ENCODE measurements at regions not wholly inside any gene's neighbourhood (a gene's known extent, or its start where the extent isn't known, plus 50 kb on each side); places are given as distances from the start of the nearest gene placed in this dataset.

DNA sequence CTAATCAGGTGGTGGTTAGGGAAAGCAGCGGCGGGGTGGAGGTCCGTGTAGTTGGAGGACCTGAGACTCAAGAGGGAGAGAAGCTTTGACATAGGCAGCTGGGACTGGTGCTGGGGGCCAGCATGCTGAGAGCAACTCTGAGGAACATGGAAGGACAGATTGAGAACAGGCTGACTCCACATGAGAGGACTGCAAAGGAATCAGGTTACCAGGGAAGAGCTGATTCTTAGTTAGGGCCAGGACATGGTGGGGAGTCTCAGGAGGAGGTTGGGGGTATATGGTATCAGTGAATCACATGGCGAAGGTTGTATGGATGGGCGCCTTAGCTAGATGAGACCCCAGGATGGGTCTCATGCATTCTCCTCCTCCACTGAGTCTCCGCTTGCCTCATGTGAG, 264.0 kb upstream of the BOD1L1 start:
- H3K27me3 ChIP-seq (ENCODE audit: control insufficient read depth, insufficient read depth, low read length) = no peaks in the 10 kb centered on the region
- H3K9me3 ChIP-seq (ENCODE audit: control insufficient read depth, insufficient read depth, low read length) = no peaks in the 10 kb centered on the region
- intact Hi-C loops (cut with micrococcal nuclease) = no loop called here
- Mint-ChIP-seq H3K4me3 (no peak overlapping the region), H3K36me3 (no peaks in the 10 kb centered on the region), H3K27ac (no peak overlapping the region), H3K4me1 (no peaks in the 10 kb centered on the region), H3K27me3 (ENCODE audit: low read depth in 2 of 2) (no peaks in the 10 kb centered on the region), H3K9me3 (peaks cover 0 to 4% of the 10 kb centered on the region in 2 donors)
- H3K27ac ChIP-seq (ENCODE audit: low read length) = no peak overlapping the region
- H3K36me3 ChIP-seq (ENCODE audit: control insufficient read depth, insufficient read depth, low read length) = no peaks in the 10 kb centered on the region
- TF ChIP-seq, protein P1, sequence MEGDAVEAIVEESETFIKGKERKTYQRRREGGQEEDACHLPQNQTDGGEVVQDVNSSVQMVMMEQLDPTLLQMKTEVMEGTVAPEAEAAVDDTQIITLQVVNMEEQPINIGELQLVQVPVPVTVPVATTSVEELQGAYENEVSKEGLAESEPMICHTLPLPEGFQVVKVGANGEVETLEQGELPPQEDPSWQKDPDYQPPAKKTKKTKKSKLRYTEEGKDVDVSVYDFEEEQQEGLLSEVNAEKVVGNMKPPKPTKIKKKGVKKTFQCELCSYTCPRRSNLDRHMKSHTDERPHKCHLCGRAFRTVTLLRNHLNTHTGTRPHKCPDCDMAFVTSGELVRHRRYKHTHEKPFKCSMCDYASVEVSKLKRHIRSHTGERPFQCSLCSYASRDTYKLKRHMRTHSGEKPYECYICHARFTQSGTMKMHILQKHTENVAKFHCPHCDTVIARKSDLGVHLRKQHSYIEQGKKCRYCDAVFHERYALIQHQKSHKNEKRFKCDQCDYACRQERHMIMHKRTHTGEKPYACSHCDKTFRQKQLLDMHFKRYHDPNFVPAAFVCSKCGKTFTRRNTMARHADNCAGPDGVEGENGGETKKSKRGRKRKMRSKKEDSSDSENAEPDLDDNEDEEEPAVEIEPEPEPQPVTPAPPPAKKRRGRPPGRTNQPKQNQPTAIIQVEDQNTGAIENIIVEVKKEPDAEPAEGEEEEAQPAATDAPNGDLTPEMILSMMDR (IDR thresholded peaks at IDR 0.05) = no peak
- WGBS (ENCODE audit: insufficient coverage) = 83% methylated on average over 6 of the region's 6 CpGs
- no peak overlapping the region for H3K4me3 ChIP-seq (ENCODE audit: low read length)
- ATAC-seq (no peak), DNase-seq (no peak)
- no peaks in the 10 kb centered on the region for H3K4me1 ChIP-seq (ENCODE audit: control insufficient read depth, insufficient read depth, low read length)

DNA sequence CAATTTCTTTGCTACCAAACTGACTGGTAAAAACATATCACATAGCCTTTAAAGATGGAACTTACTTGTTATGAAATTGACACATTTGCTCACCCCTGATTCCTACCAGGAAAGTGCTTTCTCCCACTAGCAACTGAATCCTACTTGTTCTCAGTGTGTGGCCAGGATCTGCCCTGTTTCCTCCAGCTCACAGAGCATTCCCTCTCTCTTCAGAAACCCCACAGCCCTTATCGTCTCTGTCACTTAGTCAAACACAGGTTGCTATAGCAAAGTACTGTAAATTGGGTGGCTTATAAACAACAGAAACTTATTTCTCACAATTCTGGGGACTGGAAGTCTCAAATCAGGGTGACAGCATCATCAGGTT, 265.2 kb upstream of the BOD1L1 start:
- H3K4me1 Mint-ChIP-seq = no peaks in the 10 kb centered on the region
- no peaks in the 10 kb centered on the region for H3K9me3 ChIP-seq (ENCODE audit: control insufficient read depth, insufficient read depth, low read length)
- no peak for DNase-seq
- no peaks in the 10 kb centered on the region for H3K27me3 ChIP-seq (ENCODE audit: control insufficient read depth, insufficient read depth, low read length)
- TF ChIP-seq, protein P1 (IDR thresholded peaks at IDR 0.05) = no peak
- H3K4me3 ChIP-seq (ENCODE audit: low read length) = no peak overlapping the region
- H3K27me3 Mint-ChIP-seq (ENCODE audit: low read depth in 2 of 2) = no peaks in the 10 kb centered on the region
- H3K9me3 Mint-ChIP-seq = peaks cover 0 to 4% of the 10 kb centered on the region in 2 donors
- H3K4me3 Mint-ChIP-seq = no peak overlapping the region
- no peak overlapping the region for H3K27ac ChIP-seq (ENCODE audit: low read length)
- no peaks in the 10 kb centered on the region for H3K36me3 ChIP-seq (ENCODE audit: control insufficient read depth, insufficient read depth, low read length)
- H3K36me3 Mint-ChIP-seq = no peaks in the 10 kb centered on the region
- intact Hi-C loops (cut with micrococcal nuclease) = no loop called here
- no peak overlapping the region for H3K27ac Mint-ChIP-seq
- no peak for ATAC-seq
- WGBS (ENCODE audit: insufficient coverage) = no CpG with 5 or more reads among the region's 1 CpG
- no peaks in the 10 kb centered on the region for H3K4me1 ChIP-seq (ENCODE audit: control insufficient read depth, insufficient read depth, low read length)

DNA sequence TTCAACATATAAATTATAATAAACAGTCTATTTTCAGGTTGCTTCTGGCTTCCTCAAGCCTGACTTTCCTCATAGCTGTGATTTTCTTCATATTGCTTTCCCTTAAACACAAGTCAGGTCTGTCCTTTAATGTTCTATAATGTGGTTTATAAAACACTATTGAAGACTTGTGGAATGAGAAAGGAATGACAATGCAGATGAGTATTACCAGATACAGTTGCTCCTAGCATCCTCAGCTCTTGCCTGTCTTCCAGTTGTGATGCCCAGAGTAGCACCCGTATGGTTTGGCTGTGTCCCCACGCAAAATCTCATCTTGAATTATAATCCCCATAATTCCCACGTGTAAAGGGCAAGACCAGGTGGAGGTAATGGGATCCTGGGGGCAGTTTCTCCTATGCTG, 265.7 kb upstream of the BOD1L1 start:
- ATAC-seq = no peak
- Mint-ChIP-seq H3K9me3 (peaks cover 0 to 6% of the 10 kb centered on the region in 2 donors), H3K4me1 (no peaks in the 10 kb centered on the region), H3K27me3 (ENCODE audit: low read depth in 2 of 2) (no peaks in the 10 kb centered on the region), H3K36me3 (no peaks in the 10 kb centered on the region), H3K4me3 (no peak overlapping the region), H3K27ac (no peak overlapping the region)
- Histone ChIP-seq H3K27ac (ENCODE audit: low read length) (no peak overlapping the region), H3K27me3 (ENCODE audit: control insufficient read depth, insufficient read depth, low read length) (no peaks in the 10 kb centered on the region), H3K9me3 (ENCODE audit: control insufficient read depth, insufficient read depth, low read length) (no peaks in the 10 kb centered on the region), H3K4me3 (ENCODE audit: low read length) (no peak overlapping the region), H3K36me3 (ENCODE audit: control insufficient read depth, insufficient read depth, low read length) (no peaks in the 10 kb centered on the region), H3K4me1 (ENCODE audit: control insufficient read depth, insufficient read depth, low read length) (no peaks in the 10 kb centered on the region)
- TF ChIP-seq, protein P1 (IDR thresholded peaks at IDR 0.05) = no peak
- no peak for DNase-seq
- intact Hi-C loops (cut with micrococcal nuclease) = no loop called here
- 90% methylated on average over 2 of the region's 3 CpGs for WGBS (ENCODE audit: insufficient coverage)

DNA sequence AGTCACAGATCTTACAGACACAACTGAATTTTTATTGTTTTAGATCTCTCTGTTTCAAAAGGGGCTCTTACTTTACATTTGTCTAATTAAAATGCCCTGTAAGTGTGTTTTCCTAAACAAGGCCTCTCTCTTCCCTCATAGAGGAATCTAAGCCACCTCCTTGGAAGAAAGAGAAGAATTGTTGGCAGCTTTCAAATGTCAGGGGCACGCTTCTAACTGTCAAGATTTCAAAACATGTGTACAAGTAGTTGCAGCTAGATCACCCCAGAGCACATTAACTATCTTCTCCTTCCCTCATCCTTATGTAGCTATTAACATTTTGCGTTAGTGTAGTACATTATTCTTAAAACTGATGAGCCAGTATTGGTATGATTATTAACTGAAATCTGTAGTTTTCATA, 266.5 kb upstream of the BOD1L1 start:
- Histone ChIP-seq H3K4me3 (ENCODE audit: low read length) (no peak overlapping the region), H3K27ac (ENCODE audit: low read length) (no peak overlapping the region), H3K9me3 (ENCODE audit: control insufficient read depth, insufficient read depth, low read length) (no peaks in the 10 kb centered on the region), H3K36me3 (ENCODE audit: control insufficient read depth, insufficient read depth, low read length) (no peaks in the 10 kb centered on the region), H3K27me3 (ENCODE audit: control insufficient read depth, insufficient read depth, low read length) (no peaks in the 10 kb centered on the region), H3K4me1 (ENCODE audit: control insufficient read depth, insufficient read depth, low read length) (no peaks in the 10 kb centered on the region)
- TF ChIP-seq, protein P1 (IDR thresholded peaks at IDR 0.05) = no peak
- DNase-seq = no peak
- no peak for ATAC-seq
- H3K27me3 Mint-ChIP-seq (ENCODE audit: low read depth in 2 of 2) = no peaks in the 10 kb centered on the region
- H3K36me3 Mint-ChIP-seq = no peaks in the 10 kb centered on the region
- intact Hi-C loops (cut with micrococcal nuclease) = no loop called here
- H3K4me3 Mint-ChIP-seq = no peak overlapping the region
- no peaks in the 10 kb centered on the region for H3K4me1 Mint-ChIP-seq
- H3K27ac Mint-ChIP-seq = no peak overlapping the region
- H3K9me3 Mint-ChIP-seq = peaks cover 0 to 6% of the 10 kb centered on the region in 2 donors
- no CpG with 5 or more reads among the region's 2 CpGs for WGBS (ENCODE audit: insufficient coverage)

Data from natural killer cell (primary cell).